ENCODE measurements at regions not wholly inside any gene's neighbourhood (a gene's known extent, or its start where the extent isn't known, plus 50 kb on each side); places are given as distances from the start of the nearest gene placed in this dataset.

DNA sequence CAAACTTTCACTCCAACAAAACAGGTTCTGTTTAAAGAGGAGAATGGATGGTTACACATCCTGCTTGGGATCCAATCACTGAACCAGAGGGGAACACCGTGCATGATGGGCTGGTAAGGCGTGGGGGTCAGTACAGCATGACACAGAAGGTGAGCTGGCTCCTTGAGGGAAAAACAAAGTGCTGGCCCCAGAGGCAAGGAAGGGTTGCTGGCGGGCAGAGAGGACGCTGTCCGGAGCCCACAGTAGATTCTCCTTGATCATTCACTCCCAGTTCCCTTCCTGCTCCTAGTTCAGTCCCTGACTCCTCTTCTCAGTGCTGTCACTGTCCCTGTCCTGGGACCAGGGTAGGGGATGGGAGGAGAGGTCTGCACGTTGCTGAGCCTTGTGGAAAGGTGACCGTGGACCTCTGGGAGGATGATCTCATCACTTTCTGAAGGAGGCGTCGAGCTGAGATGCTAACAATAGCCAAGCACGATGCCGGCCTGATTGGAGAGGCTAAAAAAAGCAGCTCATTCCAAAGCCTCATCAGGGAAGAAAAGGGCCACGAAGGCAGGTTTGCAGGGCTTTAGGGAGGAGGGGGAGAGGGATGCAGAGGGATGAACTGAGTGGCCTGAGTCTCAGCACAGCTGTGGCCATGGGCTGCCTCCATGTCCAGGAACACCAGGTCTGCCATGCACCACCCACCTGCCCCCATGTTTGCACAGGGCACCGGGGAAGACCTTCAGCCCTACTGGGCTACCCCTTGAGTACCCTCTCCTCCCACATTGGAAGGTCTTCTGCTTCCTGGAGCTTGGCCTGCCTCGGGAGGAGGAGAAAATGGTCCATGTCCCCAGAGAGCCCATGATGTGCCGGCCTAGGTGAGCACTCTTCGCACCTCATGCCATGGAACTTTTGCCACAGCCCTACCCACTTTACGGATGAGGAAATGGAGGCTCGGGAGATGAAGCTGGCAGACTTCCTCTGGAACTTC is 72.7 kb upstream of the RTL6 start:
- Histone ChIP-seq H3K79me2 (ENCODE audit: control insufficient read depth, insufficient read depth, low read length) (no peaks in the 10 kb centered on the region), H3K4me2 (ENCODE audit: insufficient read depth, low read length) (no peak overlapping the region), H3K9ac (ENCODE audit: insufficient read depth in 1 of 2, low read depth in 2 of 2, low read length in 2 of 2) (no peak overlapping the region), H3K4me1 (replicated peaks in 1 of 2; ENCODE audit: control insufficient read depth in 2 of 2, insufficient read depth in 2 of 2, low read length in 2 of 2) (peaks cover 0 to 5% of the 10 kb centered on the region in 2 experiments; a peak in 2 of 5 replicates), H3K27me3 (ENCODE audit: control insufficient read depth in 2 of 2, insufficient read depth in 2 of 2, low read length in 2 of 2) (peaks cover 2 to 41% of the 10 kb centered on the region in 2 experiments; a peak in 3 of 5 replicates), H3K36me3 (ENCODE audit: control insufficient read depth, insufficient read depth, low read length) (no peaks in the 10 kb centered on the region), H3K9me1 (ENCODE audit: control insufficient read depth, insufficient read depth, low read length) (no peaks in the 10 kb centered on the region), H3K9me3 (replicated peaks; ENCODE audit: control insufficient read depth, insufficient read depth, low read depth, low read length) (no peaks in the 10 kb centered on the region), H3K27ac (ENCODE audit: extremely low read depth, low read depth, low read length) (no peak overlapping the region), H2AFZ (ENCODE audit: low read depth, low read length) (no peak overlapping the region), H3K4me3 (no peak overlapping the region), H4K20me1 (replicated peaks; ENCODE audit: control insufficient read depth, insufficient read depth, low read length) (no peaks in the 10 kb centered on the region)
- no peak for FAIRE-seq
- POLR2A ChIA-PET, result interaction anchor here (0.7 to 1.6 kb wide), 2 partner anchors 10 to 1277 kb away, joined by 3 read pairs; no protein-coding TSS in a partner anchor
- BruUV-seq (replicated peaks), result no TSS peak
- in situ Hi-C loops (cut with MboI), result no loop called here
- intact Hi-C loops (cut with micrococcal nuclease), result no loop called here
- CTCF ChIA-PET (ENCODE audit: low intra/inter-chr PET ratio), result no interaction called here
- no peak for DNase-seq (ENCODE audit: extremely low read depth in 1 of 4, low spot score in 3 of 4)
- WGBS (ENCODE audit: insufficient coverage, low coverage, missing lambda C conversion rate), result 0% methylated on average over 14 of the region's 18 CpGs
- no peak for ATAC-seq
- TF ChIP-seq ZNF512 (tag; IDR thresholded peaks at IDR 0.05), result no peak
- TF ChIP-seq ILK (tag; IDR thresholded peaks at IDR 0.05; ENCODE audit: borderline replicate concordance, low read depth), result no peak

All from K562 (cell line).